ENCODE measurements at regions not wholly inside any gene's neighbourhood (a gene's known extent, or its start where the extent isn't known, plus 50 kb on each side); places are given as distances from the start of the nearest gene placed in this dataset.

GRCh38 chr6:139473731-139474130, 99.3 kb upstream of the CITED2 start:
- H3K4me3 ChIP-seq (ENCODE audit: low read length), result no peak overlapping the region
- TF ChIP-seq CTCF (conservative IDR thresholded peaks at IDR 0.05; ENCODE audit: low read depth, low read length), result no peak
- DNase-seq (ENCODE audit: low read depth), result no peak

GRCh38 chr6:139473231-139473701, 98.8 kb upstream of the CITED2 start:
- no peak overlapping the region for H3K4me3 ChIP-seq (ENCODE audit: low read length)
- DNase-seq (ENCODE audit: low read depth), result peak; percentile 50
- no peak for TF ChIP-seq CTCF (conservative IDR thresholded peaks at IDR 0.05; ENCODE audit: low read depth, low read length)

- no peak for DNase-seq (ENCODE audit: low read depth)
- no peak overlapping the region for H3K4me3 ChIP-seq (ENCODE audit: low read length)
- no peak for TF ChIP-seq CTCF (conservative IDR thresholded peaks at IDR 0.05; ENCODE audit: low read depth, low read length)
Observed at GRCh38 chr6:139472351-139473015, 98.0 kb upstream of the CITED2 start.

GRCh38 chr6:139470997-139471396, 96.5 kb upstream of the CITED2 start:
- no peak for DNase-seq (ENCODE audit: low read depth)
- H3K4me3 ChIP-seq (ENCODE audit: low read length), result no peak overlapping the region
- no peak for TF ChIP-seq CTCF (conservative IDR thresholded peaks at IDR 0.05; ENCODE audit: low read depth, low read length)

GRCh38 chr6:139468178-139468819, 93.9 kb upstream of the CITED2 start:
- DNase-seq (ENCODE audit: low read depth), result no peak
- no peak for TF ChIP-seq CTCF (conservative IDR thresholded peaks at IDR 0.05; ENCODE audit: low read depth, low read length)
- H3K4me3 ChIP-seq (ENCODE audit: low read length), result no peak overlapping the region

GRCh38 chr6:139457476-139457875, 83.0 kb upstream of the CITED2 start:
- DNase-seq (ENCODE audit: low read depth), result no peak

More at GRCh38 chr6:139457476-139457875, 83.0 kb upstream of the CITED2 start:
- H3K4me3 ChIP-seq (ENCODE audit: low read length), result no peak overlapping the region
- no peak for TF ChIP-seq CTCF (conservative IDR thresholded peaks at IDR 0.05; ENCODE audit: low read depth, low read length)
